ENCODE measurements at regions not wholly inside any gene's neighbourhood (a gene's known extent, or its start where the extent isn't known, plus 50 kb on each side); places are given as distances from the start of the nearest gene placed in this dataset.

DNA sequence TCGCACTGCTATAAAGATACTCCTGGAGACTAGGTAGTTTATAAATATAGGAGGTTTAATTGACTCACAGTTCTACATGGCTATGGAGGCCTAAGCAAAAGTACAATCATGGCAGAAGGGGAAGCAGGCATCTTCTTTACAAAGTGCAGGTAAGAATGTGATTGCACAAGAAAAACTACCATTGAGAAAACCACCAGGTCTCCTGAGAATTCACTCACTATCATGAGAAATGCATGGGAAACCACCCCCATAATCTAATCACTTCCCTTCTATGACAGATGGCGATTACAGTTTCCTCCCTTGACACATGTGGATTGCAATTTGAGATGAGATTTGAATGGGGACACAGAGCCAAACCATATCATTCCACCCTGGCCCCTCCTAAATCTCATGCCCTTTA, 121.2 kb upstream of the ST8SIA4 start:
- H3K9me3 ChIP-seq (replicated peaks; ENCODE audit: insufficient read depth, low read length), result no peaks in the 10 kb centered on the region
- H3K4me1 ChIP-seq (ENCODE audit: low read length), result no peaks in the 10 kb centered on the region
- no peaks in the 10 kb centered on the region for H4K20me1 ChIP-seq (ENCODE audit: insufficient read depth, low read length)
- H3K4me2 ChIP-seq (ENCODE audit: low read depth, low read length), result no peak overlapping the region
- H3K9ac ChIP-seq (ENCODE audit: low read length), result no peak overlapping the region
- H3K27me3 ChIP-seq (replicated peaks; ENCODE audit: insufficient read depth, low read length), result no peaks in the 10 kb centered on the region
- no peaks in the 10 kb centered on the region for H3K9me2 ChIP-seq (replicated peaks; ENCODE audit: insufficient read depth, low read length)
- H3K79me2 ChIP-seq (ENCODE audit: low read length), result no peaks in the 10 kb centered on the region
- TF ChIP-seq EZH2phosphoT487 (IDR thresholded peaks at IDR 0.05; ENCODE audit: low read length) (no peak), CTCF (IDR thresholded peaks at IDR 0.05; ENCODE audit: low read length) (no peak), EZH2 (optimal IDR thresholded peaks at IDR 0.05; ENCODE audit: low read depth, low read length) (no peak)
- no peak overlapping the region for H3K27ac ChIP-seq (ENCODE audit: low read length)
- H3F3A ChIP-seq (ENCODE audit: insufficient read depth, low read length), result no peaks in the 10 kb centered on the region
- H3K4me3 ChIP-seq (ENCODE audit: low read length), result no peak overlapping the region
- H3K36me3 ChIP-seq (replicated peaks; ENCODE audit: insufficient read depth, low read length), result no peaks in the 10 kb centered on the region
- H2AFZ ChIP-seq (ENCODE audit: low read length), result no peak overlapping the region
- no peak for DNase-seq

DNA sequence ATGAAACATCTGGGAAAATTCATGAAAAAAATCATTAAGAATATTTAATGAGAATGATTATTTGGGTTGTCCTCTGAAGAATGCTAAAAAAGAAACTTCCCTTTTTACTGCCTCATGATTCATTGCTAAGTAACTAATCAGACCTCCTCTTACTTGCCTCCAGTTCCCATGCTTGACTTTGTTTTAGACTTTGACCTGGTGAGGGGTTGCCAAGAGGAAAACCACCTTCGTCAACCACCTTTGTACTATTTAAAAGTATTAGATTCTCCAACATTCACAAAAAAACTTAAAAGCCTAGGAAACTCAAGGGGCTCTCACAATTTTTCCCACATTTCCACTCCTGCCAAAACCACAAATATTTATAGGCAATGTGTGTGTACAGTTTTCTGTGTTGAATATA, 115.2 kb upstream of the ST8SIA4 start:
- no peak for DNase-seq
- H3K36me3 ChIP-seq (replicated peaks; ENCODE audit: insufficient read depth, low read length), result no peaks in the 10 kb centered on the region
- no peaks in the 10 kb centered on the region for H3F3A ChIP-seq (ENCODE audit: insufficient read depth, low read length)
- no peaks in the 10 kb centered on the region for H3K4me1 ChIP-seq (ENCODE audit: low read length)
- no peaks in the 10 kb centered on the region for H4K20me1 ChIP-seq (ENCODE audit: insufficient read depth, low read length)
- TF ChIP-seq EZH2phosphoT487 (IDR thresholded peaks at IDR 0.05; ENCODE audit: low read length) (no peak), CTCF (IDR thresholded peaks at IDR 0.05; ENCODE audit: low read length) (no peak), EZH2 (optimal IDR thresholded peaks at IDR 0.05; ENCODE audit: low read depth, low read length) (no peak)
- no peak overlapping the region for H3K27ac ChIP-seq (ENCODE audit: low read length)
- no peak overlapping the region for H3K4me3 ChIP-seq (ENCODE audit: low read length)
- no peak overlapping the region for H2AFZ ChIP-seq (ENCODE audit: low read length)
- no peaks in the 10 kb centered on the region for H3K9me3 ChIP-seq (replicated peaks; ENCODE audit: insufficient read depth, low read length)
- H3K79me2 ChIP-seq (ENCODE audit: low read length), result no peaks in the 10 kb centered on the region
- H3K27me3 ChIP-seq (replicated peaks; ENCODE audit: insufficient read depth, low read length), result no peaks in the 10 kb centered on the region
- no peaks in the 10 kb centered on the region for H3K9me2 ChIP-seq (replicated peaks; ENCODE audit: insufficient read depth, low read length)
- H3K9ac ChIP-seq (ENCODE audit: low read length), result no peak overlapping the region
- no peak overlapping the region for H3K4me2 ChIP-seq (ENCODE audit: low read depth, low read length)

DNA sequence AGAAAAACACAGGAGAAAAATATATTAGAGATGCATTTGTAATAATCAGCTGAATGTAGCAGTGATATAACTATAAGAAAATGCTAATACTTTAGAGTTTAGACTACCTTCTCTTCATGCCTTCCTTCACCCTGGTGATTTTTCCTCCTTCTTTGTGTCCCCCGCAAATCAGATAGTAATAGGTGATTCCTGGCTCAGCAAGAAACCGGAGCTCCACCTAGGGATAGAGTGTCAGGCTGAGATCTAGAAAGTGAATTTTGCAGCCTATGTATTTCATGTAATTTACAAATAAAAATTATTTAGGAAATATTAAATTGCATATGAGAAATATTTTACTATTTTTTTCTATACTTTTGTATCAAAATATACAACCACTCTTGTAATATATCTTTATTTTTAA, 109.8 kb upstream of the ST8SIA4 start:
- H3F3A ChIP-seq (ENCODE audit: insufficient read depth, low read length), result peaks cover 4% of the 10 kb centered on the region; the same call in 1 of the 2 replicates
- H3K9me3 ChIP-seq (replicated peaks; ENCODE audit: insufficient read depth, low read length), result no peaks in the 10 kb centered on the region
- no peak overlapping the region for H3K4me2 ChIP-seq (ENCODE audit: low read depth, low read length)
- TF ChIP-seq CTCF (IDR thresholded peaks at IDR 0.05; ENCODE audit: low read length) (no peak), EZH2phosphoT487 (IDR thresholded peaks at IDR 0.05; ENCODE audit: low read length) (no peak), EZH2 (optimal IDR thresholded peaks at IDR 0.05; ENCODE audit: low read depth, low read length) (no peak)
- no peaks in the 10 kb centered on the region for H3K9me2 ChIP-seq (replicated peaks; ENCODE audit: insufficient read depth, low read length)
- no peaks in the 10 kb centered on the region for H3K36me3 ChIP-seq (replicated peaks; ENCODE audit: insufficient read depth, low read length)
- no peaks in the 10 kb centered on the region for H3K27me3 ChIP-seq (replicated peaks; ENCODE audit: insufficient read depth, low read length)
- no peaks in the 10 kb centered on the region for H4K20me1 ChIP-seq (ENCODE audit: insufficient read depth, low read length)
- H3K9ac ChIP-seq (ENCODE audit: low read length), result no peak overlapping the region
- H3K79me2 ChIP-seq (ENCODE audit: low read length), result no peaks in the 10 kb centered on the region
- peaks cover 10% of the 10 kb centered on the region for H3K4me1 ChIP-seq (ENCODE audit: low read length)
- no peak for DNase-seq
- H3K27ac ChIP-seq (ENCODE audit: low read length), result no peak overlapping the region
- H3K4me3 ChIP-seq (ENCODE audit: low read length), result no peak overlapping the region
- H2AFZ ChIP-seq (ENCODE audit: low read length), result no peak overlapping the region
